ENCODE measurements at regions not wholly inside any gene's neighbourhood (a gene's known extent, or its start where the extent isn't known, plus 50 kb on each side); places are given as distances from the start of the nearest gene placed in this dataset.

DNA sequence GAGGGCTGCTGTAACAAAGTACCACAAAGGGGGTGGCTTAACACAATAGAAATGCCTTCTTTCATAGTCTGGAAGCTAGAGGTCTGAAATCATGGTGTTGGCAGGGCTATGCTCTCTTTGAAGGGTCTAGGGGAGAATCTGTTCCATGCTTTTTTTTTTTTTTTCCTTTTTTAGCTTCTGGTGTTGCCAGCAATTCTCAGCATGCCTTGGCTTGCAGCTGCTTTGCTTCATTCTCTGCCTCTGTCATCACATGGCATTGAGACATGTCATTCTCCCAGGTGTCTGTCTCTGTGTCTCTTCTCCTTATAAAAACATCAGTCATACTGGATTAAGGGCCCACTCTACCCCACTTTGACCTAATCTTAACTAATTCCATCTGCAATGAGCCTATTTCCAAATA lies 78.6 kb upstream of the BOD1L1 start:
- H3K9me3 ChIP-seq = no peaks in the 10 kb centered on the region
- no peak for ATAC-seq (ENCODE audit: low FRiP score in 2 of 2)
- TF ChIP-seq EP300 (IDR thresholded peaks at IDR 0.05) (no peak), CTCF (IDR thresholded peaks at IDR 0.05) (no peak), POLR2A (IDR thresholded peaks at IDR 0.05) (no peak), POLR2AphosphoS5 (IDR thresholded peaks at IDR 0.05) (no peak)
- H3K4me3 ChIP-seq = no peak overlapping the region
- DNase-seq = no peak
- H3K27me3 ChIP-seq = no peaks in the 10 kb centered on the region
- no peaks in the 10 kb centered on the region for H3K36me3 ChIP-seq
- H3K27ac ChIP-seq = peak overlapping the region in 1 of 4 donors; percentile 49
- H3K4me1 ChIP-seq = peaks cover 0 to 2% (median 0%) of the 10 kb centered on the region in 4 donors

- peaks cover 0 to 2% (median 0%) of the 10 kb centered on the region in 4 donors for H3K4me1 ChIP-seq
- DNase-seq = no peak
- H3K27me3 ChIP-seq = no peaks in the 10 kb centered on the region
- no peak overlapping the region for H3K4me3 ChIP-seq
- TF ChIP-seq EP300 (IDR thresholded peaks at IDR 0.05) = no peak
- TF ChIP-seq CTCF (IDR thresholded peaks at IDR 0.05) = no peak
- TF ChIP-seq POLR2AphosphoS5 (IDR thresholded peaks at IDR 0.05) = no peak
- TF ChIP-seq POLR2A (IDR thresholded peaks at IDR 0.05) = no peak
- no peaks in the 10 kb centered on the region for H3K36me3 ChIP-seq
- H3K9me3 ChIP-seq = no peaks in the 10 kb centered on the region
- 79 to 88% methylated on average over 3 of the region's 3 CpGs for whole genome bisulfite sequencing, 2 donors
- no peak for ATAC-seq (ENCODE audit: low FRiP score in 2 of 2)
- H3K27ac ChIP-seq = no peak overlapping the region
Observed at GRCh38 chr4:13706716-13707115, 79.2 kb upstream of the BOD1L1 start.

GRCh38 chr4:13710246-13710885 lies 82.8 kb upstream of the BOD1L1 start:
- DNase-seq (no peak), ATAC-seq (ENCODE audit: low FRiP score in 2 of 2) (no peak)
- Histone ChIP-seq H3K4me1 (peaks cover 0 to 2% (median 0%) of the 10 kb centered on the region in 4 donors), H3K4me3 (no peak overlapping the region), H3K27me3 (no peaks in the 10 kb centered on the region), H3K36me3 (no peaks in the 10 kb centered on the region), H3K27ac (no peak overlapping the region), H3K9me3 (no peaks in the 10 kb centered on the region)
- WGBS, 2 donors = 90% methylated on average over 3 to 8 of the region's 8 CpGs
- TF ChIP-seq POLR2AphosphoS5 (IDR thresholded peaks at IDR 0.05) (no peak), CTCF (IDR thresholded peaks at IDR 0.05) (no peak), POLR2A (IDR thresholded peaks at IDR 0.05) (no peak), EP300 (IDR thresholded peaks at IDR 0.05) (no peak)

DNA sequence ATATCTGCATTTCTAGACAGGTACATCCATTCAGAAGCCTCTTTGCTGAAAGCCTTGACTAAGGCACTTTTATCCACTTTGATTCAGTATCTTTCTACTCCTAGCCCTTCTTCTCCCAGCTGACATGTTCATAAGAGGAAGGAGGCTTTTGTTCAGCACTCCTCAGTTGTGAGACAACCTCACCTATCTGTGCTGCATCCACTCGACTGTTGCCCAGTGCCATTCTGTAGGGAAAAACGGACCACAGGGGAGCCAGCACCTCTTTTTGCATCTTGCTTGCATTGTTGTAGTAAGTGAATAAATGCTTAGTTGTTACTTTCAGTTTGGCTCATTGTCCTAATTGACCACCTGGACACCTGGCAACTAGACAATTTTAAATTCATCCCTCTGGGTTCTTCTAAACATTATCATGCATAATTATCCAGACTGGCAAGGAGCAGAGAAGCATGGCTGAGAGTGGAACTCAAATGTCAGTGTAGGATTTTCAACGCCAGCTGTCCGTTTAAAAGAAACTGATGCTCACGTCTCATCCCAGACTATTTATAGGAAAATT lies 83.8 kb upstream of the BOD1L1 start:
- ATAC-seq (ENCODE audit: low FRiP score in 2 of 2) = no peak
- no peak for DNase-seq
- H3K27me3 ChIP-seq = no peaks in the 10 kb centered on the region
- no peaks in the 10 kb centered on the region for H3K9me3 ChIP-seq
- no peaks in the 10 kb centered on the region for H3K36me3 ChIP-seq
- H3K4me3 ChIP-seq = no peak overlapping the region
- no peaks in the 10 kb centered on the region for H3K4me1 ChIP-seq
- no peak for TF ChIP-seq CTCF (IDR thresholded peaks at IDR 0.05)
- TF ChIP-seq POLR2A (IDR thresholded peaks at IDR 0.05) = no peak
- no peak for TF ChIP-seq EP300 (IDR thresholded peaks at IDR 0.05)
- WGBS, 2 donors = 68 to 94% methylated on average over 5 of the region's 5 CpGs
- no peak overlapping the region for H3K27ac ChIP-seq

DNA sequence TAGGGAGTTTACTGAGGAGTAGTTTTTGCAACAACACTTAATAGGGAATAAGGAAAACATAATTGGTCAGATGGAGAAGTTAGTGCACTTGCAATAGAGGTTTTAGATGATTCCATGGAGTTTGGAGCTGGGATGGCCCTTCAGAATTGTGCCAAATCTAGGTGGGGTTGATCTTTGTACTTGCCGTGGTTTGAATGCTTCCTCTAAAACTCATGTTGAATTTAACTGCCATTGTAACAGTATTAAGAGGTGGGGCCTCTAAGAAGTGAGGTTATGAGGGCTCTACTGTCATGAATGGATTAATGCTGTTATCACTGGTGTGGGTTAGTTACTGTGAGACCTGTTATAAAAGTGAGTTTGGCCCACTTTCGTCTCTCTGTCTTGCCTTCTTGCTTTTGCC lies 94.4 kb upstream of the BOD1L1 start:
- ATAC-seq (ENCODE audit: low FRiP score in 2 of 2) = no peak
- H3K4me1 ChIP-seq = no peaks in the 10 kb centered on the region
- no peak for TF ChIP-seq CTCF (IDR thresholded peaks at IDR 0.05)
- no peak for TF ChIP-seq EP300 (IDR thresholded peaks at IDR 0.05)
- no peak for TF ChIP-seq POLR2AphosphoS5 (IDR thresholded peaks at IDR 0.05)
- no peak for TF ChIP-seq POLR2A (IDR thresholded peaks at IDR 0.05)
- 35 to 75% methylated on average over 2 of the region's 2 CpGs for WGBS, 2 donors
- H3K9me3 ChIP-seq = no peaks in the 10 kb centered on the region
- H3K4me3 ChIP-seq = no peak overlapping the region
- no peak overlapping the region for H3K27ac ChIP-seq
- no peaks in the 10 kb centered on the region for H3K27me3 ChIP-seq
- DNase-seq = no peak
- H3K36me3 ChIP-seq = no peaks in the 10 kb centered on the region
